ENCODE measurements at regions not wholly inside any gene's neighbourhood (a gene's known extent, or its start where the extent isn't known, plus 50 kb on each side); places are given as distances from the start of the nearest gene placed in this dataset.

- TF ChIP-seq CTCF (IDR thresholded peaks at IDR 0.05) (no peak), POLR2A (IDR thresholded peaks at IDR 0.05) (no peak), POLR2AphosphoS5 (IDR thresholded peaks at IDR 0.05) (no peak), EP300 (IDR thresholded peaks at IDR 0.05) (no peak)
These were observed 292.1 kb downstream of the ETAA1 start for GRCh38 chr2:67689186-67689585.

Measured in sigmoid colon (tissue), 4 donors.